ENCODE measurements at regions not wholly inside any gene's neighbourhood (a gene's known extent, or its start where the extent isn't known, plus 50 kb on each side); places are given as distances from the start of the nearest gene placed in this dataset.

DNA sequence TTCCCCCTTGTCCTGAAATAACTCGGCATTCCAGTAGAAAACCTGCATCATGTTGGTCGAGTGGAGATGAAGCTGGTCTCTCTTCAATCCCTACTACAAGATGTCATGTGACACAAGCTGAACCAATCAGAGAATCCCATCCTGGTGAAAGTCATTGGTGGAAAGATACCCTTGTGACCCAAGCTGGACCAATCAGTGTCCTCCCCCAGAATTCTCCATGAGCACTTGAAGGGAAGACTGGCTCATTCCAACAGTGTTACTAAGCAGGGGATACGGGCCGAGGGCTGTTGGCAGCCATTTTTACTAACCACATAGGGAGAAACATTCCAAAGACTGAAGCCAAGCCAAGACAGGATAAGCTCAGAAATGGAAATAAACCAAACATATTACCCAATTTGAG, 298.3 kb downstream of the ICOS start:
- no peak overlapping the region for H3K27ac ChIP-seq (ENCODE audit: low read length)
- TF ChIP-seq, protein P1, sequence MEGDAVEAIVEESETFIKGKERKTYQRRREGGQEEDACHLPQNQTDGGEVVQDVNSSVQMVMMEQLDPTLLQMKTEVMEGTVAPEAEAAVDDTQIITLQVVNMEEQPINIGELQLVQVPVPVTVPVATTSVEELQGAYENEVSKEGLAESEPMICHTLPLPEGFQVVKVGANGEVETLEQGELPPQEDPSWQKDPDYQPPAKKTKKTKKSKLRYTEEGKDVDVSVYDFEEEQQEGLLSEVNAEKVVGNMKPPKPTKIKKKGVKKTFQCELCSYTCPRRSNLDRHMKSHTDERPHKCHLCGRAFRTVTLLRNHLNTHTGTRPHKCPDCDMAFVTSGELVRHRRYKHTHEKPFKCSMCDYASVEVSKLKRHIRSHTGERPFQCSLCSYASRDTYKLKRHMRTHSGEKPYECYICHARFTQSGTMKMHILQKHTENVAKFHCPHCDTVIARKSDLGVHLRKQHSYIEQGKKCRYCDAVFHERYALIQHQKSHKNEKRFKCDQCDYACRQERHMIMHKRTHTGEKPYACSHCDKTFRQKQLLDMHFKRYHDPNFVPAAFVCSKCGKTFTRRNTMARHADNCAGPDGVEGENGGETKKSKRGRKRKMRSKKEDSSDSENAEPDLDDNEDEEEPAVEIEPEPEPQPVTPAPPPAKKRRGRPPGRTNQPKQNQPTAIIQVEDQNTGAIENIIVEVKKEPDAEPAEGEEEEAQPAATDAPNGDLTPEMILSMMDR (IDR thresholded peaks at IDR 0.05), result no peak
- Mint-ChIP-seq H3K27ac (no peak overlapping the region), H3K4me3 (no peak overlapping the region), H3K9me3 (no peaks in the 10 kb centered on the region), H3K4me1 (no peaks in the 10 kb centered on the region), H3K36me3 (no peaks in the 10 kb centered on the region), H3K27me3 (ENCODE audit: low read depth in 2 of 2) (peaks cover 12 to 30% of the 10 kb centered on the region in 2 donors)
- no peak overlapping the region for H3K4me3 ChIP-seq (ENCODE audit: low read length)
- DNase-seq (no peak), ATAC-seq (no peak)
- intact Hi-C loops (cut with micrococcal nuclease), result no loop called here
- H3K4me1 ChIP-seq (ENCODE audit: control insufficient read depth, insufficient read depth, low read length), result no peaks in the 10 kb centered on the region
- 92% methylated on average over 4 of the region's 4 CpGs for WGBS (ENCODE audit: insufficient coverage)
- no peaks in the 10 kb centered on the region for H3K36me3 ChIP-seq (ENCODE audit: control insufficient read depth, insufficient read depth, low read length)
- peaks cover 2% of the 10 kb centered on the region for H3K27me3 ChIP-seq (ENCODE audit: control insufficient read depth, insufficient read depth, low read length)
- H3K9me3 ChIP-seq (ENCODE audit: control insufficient read depth, insufficient read depth, low read length), result no peaks in the 10 kb centered on the region

DNA sequence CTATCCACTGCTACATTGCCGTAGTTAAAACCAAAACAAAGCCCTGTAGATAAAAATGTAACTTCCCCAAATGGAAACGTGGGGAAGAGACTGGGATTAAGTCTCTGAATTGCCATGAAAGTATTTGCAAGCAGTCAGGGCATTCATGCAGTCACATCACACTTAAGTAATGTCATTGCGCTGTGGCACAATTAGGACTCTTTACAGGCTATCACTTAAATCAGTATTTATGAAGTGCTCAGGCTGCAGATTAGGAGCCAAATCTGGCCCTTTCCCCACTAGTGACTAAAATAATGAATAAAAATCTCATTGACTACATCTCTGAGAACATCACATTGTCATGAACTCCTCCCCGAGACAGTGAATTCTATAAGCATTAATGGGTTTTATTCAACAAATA, 300.9 kb downstream of the ICOS start:
- Mint-ChIP-seq H3K36me3 (no peaks in the 10 kb centered on the region), H3K27me3 (ENCODE audit: low read depth in 2 of 2) (peaks cover 10 to 30% of the 10 kb centered on the region in 2 donors), H3K4me3 (no peak overlapping the region), H3K4me1 (no peaks in the 10 kb centered on the region), H3K27ac (no peak overlapping the region), H3K9me3 (no peaks in the 10 kb centered on the region)
- Histone ChIP-seq H3K4me3 (ENCODE audit: low read length) (no peak overlapping the region), H3K36me3 (ENCODE audit: control insufficient read depth, insufficient read depth, low read length) (no peaks in the 10 kb centered on the region), H3K27me3 (ENCODE audit: control insufficient read depth, insufficient read depth, low read length) (no peaks in the 10 kb centered on the region), H3K9me3 (ENCODE audit: control insufficient read depth, insufficient read depth, low read length) (no peaks in the 10 kb centered on the region), H3K4me1 (ENCODE audit: control insufficient read depth, insufficient read depth, low read length) (no peaks in the 10 kb centered on the region), H3K27ac (ENCODE audit: low read length) (no peak overlapping the region)
- intact Hi-C loops (cut with micrococcal nuclease), result no loop called here
- no peak for ATAC-seq
- 72% methylated on average over 3 of the region's 4 CpGs for WGBS (ENCODE audit: insufficient coverage)
- TF ChIP-seq, protein P1 (IDR thresholded peaks at IDR 0.05), result no peak
- no peak for DNase-seq

DNA sequence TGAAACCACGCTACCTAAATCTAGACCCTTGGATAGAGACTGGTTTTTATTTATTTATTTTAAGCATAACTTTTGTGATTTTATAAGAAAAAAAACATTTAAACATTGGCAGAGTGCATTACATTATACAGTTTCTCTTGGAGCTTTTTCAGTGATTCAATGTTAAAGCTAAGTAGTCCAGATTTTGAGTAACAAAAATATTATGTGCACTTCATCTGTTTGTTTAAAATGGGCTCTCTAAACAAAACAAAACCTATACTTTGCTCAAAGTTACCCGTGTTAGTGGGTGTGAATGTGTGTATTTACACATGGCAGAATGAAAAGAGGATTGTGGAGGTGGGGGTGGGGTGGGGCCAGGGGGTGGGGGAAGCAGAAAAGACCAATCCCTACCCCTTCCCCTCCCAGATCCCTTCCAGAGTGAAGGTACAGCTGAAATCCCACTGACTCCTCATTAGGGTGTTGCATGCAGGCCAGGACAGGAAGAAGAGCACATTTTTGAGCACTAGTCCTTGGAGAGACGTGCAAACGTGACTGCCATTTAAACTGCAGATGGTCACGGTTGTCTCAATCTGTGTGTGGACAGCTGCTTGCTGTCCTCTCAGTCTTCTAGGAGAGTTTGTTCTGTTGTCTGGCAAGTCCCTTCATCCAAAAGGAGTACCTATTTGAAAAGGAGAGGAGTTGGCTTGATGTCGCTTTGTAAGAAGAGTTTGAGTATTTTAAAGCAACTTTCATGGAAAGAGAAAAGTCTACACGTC, 303.0 kb downstream of the ICOS start:
- no peaks in the 10 kb centered on the region for H3K36me3 ChIP-seq (ENCODE audit: control insufficient read depth, insufficient read depth, low read length)
- no peak overlapping the region for H3K27ac Mint-ChIP-seq
- TF ChIP-seq, protein P1 (IDR thresholded peaks at IDR 0.05), result no peak
- intact Hi-C loops (cut with micrococcal nuclease), result no loop called here
- no peak overlapping the region for H3K27ac ChIP-seq (ENCODE audit: low read length)
- no peaks in the 10 kb centered on the region for H3K36me3 Mint-ChIP-seq
- no peaks in the 10 kb centered on the region for H3K4me1 Mint-ChIP-seq
- 72% methylated on average over 5 of the region's 7 CpGs for WGBS (ENCODE audit: insufficient coverage)
- no peaks in the 10 kb centered on the region for H3K4me1 ChIP-seq (ENCODE audit: control insufficient read depth, insufficient read depth, low read length)
- no peaks in the 10 kb centered on the region for H3K9me3 Mint-ChIP-seq
- ATAC-seq, result no peak
- peaks cover 10 to 19% of the 10 kb centered on the region in 2 donors for H3K27me3 Mint-ChIP-seq (ENCODE audit: low read depth in 2 of 2)
- DNase-seq, result no peak
- no peak overlapping the region for H3K4me3 ChIP-seq (ENCODE audit: low read length)
- no peak overlapping the region for H3K4me3 Mint-ChIP-seq
- H3K9me3 ChIP-seq (ENCODE audit: control insufficient read depth, insufficient read depth, low read length), result no peaks in the 10 kb centered on the region
- no peaks in the 10 kb centered on the region for H3K27me3 ChIP-seq (ENCODE audit: control insufficient read depth, insufficient read depth, low read length)

DNA sequence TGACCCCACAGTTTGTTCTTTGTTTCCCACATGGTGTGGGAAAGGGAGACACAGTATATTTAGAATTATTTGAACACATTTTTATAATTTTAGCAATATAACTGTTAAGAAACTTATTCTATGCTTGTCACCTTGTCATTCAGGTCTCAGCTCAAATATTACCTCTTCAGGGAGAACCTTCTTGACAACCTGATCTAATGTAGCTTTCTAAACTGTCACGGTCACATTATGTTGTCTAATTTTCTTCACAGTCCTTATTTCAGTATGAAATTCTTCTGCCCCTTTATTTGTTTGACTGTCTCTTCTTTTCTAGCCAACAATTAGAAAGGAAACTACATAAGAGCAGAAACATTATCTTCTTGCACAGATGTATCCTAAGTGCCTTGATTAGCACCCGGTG, 304.3 kb upstream of the PARD3B start:
- H3K27ac ChIP-seq (ENCODE audit: low read length), result no peak overlapping the region
- H3K4me3 ChIP-seq (ENCODE audit: low read length), result no peak overlapping the region
- Mint-ChIP-seq H3K9me3 (no peaks in the 10 kb centered on the region), H3K4me3 (no peak overlapping the region), H3K27ac (no peak overlapping the region), H3K4me1 (no peaks in the 10 kb centered on the region), H3K36me3 (no peaks in the 10 kb centered on the region), H3K27me3 (ENCODE audit: low read depth in 2 of 2) (peaks cover 10 to 25% of the 10 kb centered on the region in 2 donors)
- ATAC-seq (no peak), DNase-seq (no peak)
- H3K4me1 ChIP-seq (ENCODE audit: control insufficient read depth, insufficient read depth, low read length), result no peaks in the 10 kb centered on the region
- no peaks in the 10 kb centered on the region for H3K27me3 ChIP-seq (ENCODE audit: control insufficient read depth, insufficient read depth, low read length)
- TF ChIP-seq, protein P1 (IDR thresholded peaks at IDR 0.05), result no peak
- WGBS (ENCODE audit: insufficient coverage), result 92% methylated on average over 2 of the region's 2 CpGs
- no peaks in the 10 kb centered on the region for H3K36me3 ChIP-seq (ENCODE audit: control insufficient read depth, insufficient read depth, low read length)
- intact Hi-C loops (cut with micrococcal nuclease), result no loop called here
- H3K9me3 ChIP-seq (ENCODE audit: control insufficient read depth, insufficient read depth, low read length), result no peaks in the 10 kb centered on the region
